ENCODE measurements at regions not wholly inside any gene's neighbourhood (a gene's known extent, or its start where the extent isn't known, plus 50 kb on each side); places are given as distances from the start of the nearest gene placed in this dataset.
"Not testable (repeated sequence)": the region's sequence is repeated elsewhere in the genome, so short reads cannot be mapped to it uniquely, and the experiment has no call there.

DNA sequence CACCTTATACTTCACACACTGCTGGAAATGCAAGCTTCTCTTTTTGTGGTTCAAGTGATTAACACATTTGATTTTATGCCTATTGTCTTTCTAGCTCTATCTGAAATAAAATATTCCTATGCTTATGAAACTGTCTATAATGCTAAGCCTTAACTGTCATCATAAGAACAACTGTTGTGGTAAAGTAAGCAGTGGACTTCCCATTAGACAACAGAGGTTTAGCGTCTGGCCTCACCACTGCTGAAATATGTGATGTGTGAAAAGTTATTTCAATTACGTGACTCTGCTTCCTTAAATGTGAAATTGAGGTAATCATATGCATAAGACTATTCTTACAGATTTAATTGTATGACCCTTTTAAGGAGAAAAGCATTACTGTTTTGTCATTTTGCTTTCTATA, 140.2 kb upstream of the LYSMD4 start:
- POLR2A ChIA-PET = no interaction called here
- no peaks in the 10 kb centered on the region for H3K36me3 Mint-ChIP-seq (ENCODE audit: low read depth)
- no peak overlapping the region for H3K27ac Mint-ChIP-seq
- no peak for DNase-seq
- CTCF ChIA-PET = no interaction called here
- H3K4me3 Mint-ChIP-seq = no peak overlapping the region
- no peaks in the 10 kb centered on the region for H3K4me1 Mint-ChIP-seq
- no peaks in the 10 kb centered on the region for H3K27me3 Mint-ChIP-seq
- no peaks in the 10 kb centered on the region for H3K9me3 Mint-ChIP-seq

DNA sequence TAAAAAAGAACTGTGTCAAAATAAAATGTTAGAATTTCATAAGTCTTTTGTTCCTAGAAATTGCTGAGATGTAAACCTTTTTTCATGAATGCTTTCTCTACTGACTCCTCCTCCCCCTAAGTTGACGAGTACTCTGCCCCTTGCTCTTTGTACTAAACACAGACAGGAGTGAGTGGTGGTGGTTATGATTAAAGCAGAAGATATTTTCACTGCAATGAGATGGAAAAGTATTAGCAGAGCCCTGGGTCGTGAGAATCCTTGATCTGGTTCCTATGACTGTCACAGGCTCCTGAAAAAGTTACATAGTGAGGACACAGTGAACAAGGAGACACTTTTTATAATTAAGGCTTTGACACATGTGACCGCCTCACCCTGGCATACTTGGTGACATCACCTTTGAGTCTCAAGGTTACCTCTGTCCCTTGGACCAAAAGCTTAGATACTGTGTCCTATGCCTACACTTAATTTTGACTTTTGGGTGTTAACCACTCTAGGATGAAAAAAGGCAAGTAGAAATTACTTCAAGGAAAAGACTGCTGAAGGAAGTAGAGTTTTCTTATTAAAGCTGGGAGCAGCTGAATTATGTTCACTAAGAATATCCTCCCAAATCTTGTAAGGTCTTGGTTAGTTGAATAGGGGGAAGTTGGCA, 130.4 kb upstream of the LYSMD4 start:
- Mint-ChIP-seq H3K27me3 (no peaks in the 10 kb centered on the region), H3K27ac (no peak overlapping the region), H3K4me3 (no peak overlapping the region), H3K9me3 (no peaks in the 10 kb centered on the region), H3K36me3 (ENCODE audit: low read depth) (no peaks in the 10 kb centered on the region), H3K4me1 (peaks cover 2% of the 10 kb centered on the region)
- POLR2A ChIA-PET = no interaction called here
- CTCF ChIA-PET = no interaction called here
- DNase-seq = no peak

DNA sequence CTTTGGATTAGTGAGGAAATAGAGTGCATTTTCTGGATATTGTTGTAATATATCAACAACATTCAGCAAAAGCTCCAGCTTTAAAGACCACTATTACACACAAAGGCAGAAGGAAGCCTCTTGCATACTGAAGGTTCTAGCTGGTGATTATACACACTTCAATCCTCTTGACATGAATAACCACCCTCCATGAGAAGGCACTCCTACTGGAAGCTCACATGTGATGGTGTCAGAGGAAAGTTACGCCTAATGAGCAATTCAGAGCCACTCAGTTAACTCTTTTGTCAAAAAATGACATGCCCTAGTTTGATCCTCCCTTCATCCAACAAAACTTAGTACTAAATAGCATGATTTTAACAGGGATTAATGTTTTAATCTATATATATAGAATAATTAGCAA, 124.6 kb upstream of the LYSMD4 start:
- CTCF ChIA-PET = no interaction called here
- no peak overlapping the region for H3K27ac Mint-ChIP-seq

DNA sequence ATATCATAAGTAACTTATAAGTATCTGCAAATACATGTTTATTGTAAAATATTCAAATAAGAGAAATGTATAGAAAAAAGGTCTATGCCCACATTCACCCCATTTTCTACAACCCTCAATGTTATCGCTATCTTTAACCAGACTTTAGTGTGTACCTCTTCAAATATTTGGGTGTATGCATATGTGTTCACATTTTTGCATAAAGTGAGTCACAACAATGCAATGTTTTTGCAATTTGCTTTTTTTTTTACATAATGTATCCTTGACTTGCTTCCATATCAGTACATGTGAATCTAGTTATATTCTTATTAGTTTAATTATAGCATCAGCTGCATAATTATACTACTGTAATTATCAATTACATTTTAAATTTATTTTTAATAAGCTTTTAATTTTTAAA, 117.3 kb upstream of the LYSMD4 start:
- Mint-ChIP-seq H3K27me3 (no peaks in the 10 kb centered on the region), H3K4me1 (peaks cover 3% of the 10 kb centered on the region), H3K9me3 (no peaks in the 10 kb centered on the region), H3K36me3 (ENCODE audit: low read depth) (peaks cover under 1% of the 10 kb centered on the region), H3K4me3 (no peak overlapping the region), H3K27ac (no peak overlapping the region)
- CTCF ChIA-PET = no interaction called here
- POLR2A ChIA-PET = no interaction called here
- no peak for DNase-seq

More for the DNA sequence above, 124.6 kb upstream of the LYSMD4 start:
- peaks cover 3% of the 10 kb centered on the region for H3K36me3 Mint-ChIP-seq (ENCODE audit: low read depth)
- no peaks in the 10 kb centered on the region for H3K27me3 Mint-ChIP-seq
- H3K9me3 Mint-ChIP-seq = no peaks in the 10 kb centered on the region
- H3K4me1 Mint-ChIP-seq = peaks cover 2% of the 10 kb centered on the region
- H3K4me3 Mint-ChIP-seq = no peak overlapping the region
- POLR2A ChIA-PET = no interaction called here
- DNase-seq = no peak

GRCh38 chr15:99845009-99845408, 111.8 kb upstream of the LYSMD4 start:
- no peaks in the 10 kb centered on the region for H3K9me3 Mint-ChIP-seq
- H3K36me3 Mint-ChIP-seq (ENCODE audit: low read depth) = peaks cover under 1% of the 10 kb centered on the region
- H3K27me3 Mint-ChIP-seq = no peaks in the 10 kb centered on the region
- peaks cover 23% of the 10 kb centered on the region for H3K4me1 Mint-ChIP-seq
- no peak for DNase-seq
- POLR2A ChIA-PET = interaction anchor here (0.6 kb wide), 1 partner anchor 52 kb away, joined by 5 read pairs; no protein-coding TSS in a partner anchor
- H3K27ac Mint-ChIP-seq = no peak overlapping the region
- H3K4me3 Mint-ChIP-seq = no peak overlapping the region
- CTCF ChIA-PET = no interaction called here

GRCh38 chr15:99844150-99844549, 110.9 kb upstream of the LYSMD4 start:
- CTCF ChIA-PET = no interaction called here

DNA sequence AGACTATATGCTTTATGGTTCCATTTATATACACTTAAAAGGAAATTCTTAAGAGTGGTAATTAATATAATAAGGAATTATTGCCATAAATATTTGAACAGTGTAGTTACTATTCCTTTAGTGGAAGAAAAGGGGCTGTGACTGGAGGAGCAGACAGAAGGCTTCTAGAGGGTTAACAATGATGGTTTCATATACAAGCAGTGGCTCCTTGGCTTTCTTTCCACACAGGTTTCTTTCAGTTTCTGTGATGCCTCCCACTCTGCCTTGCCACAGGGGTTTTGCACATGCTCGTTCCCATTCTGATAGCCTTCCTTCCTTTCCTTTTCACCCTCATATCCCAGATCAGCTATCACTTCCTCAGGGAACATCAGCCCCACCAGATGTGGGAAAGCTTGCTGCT, 108.8 kb upstream of the LYSMD4 start:
- H3K9me3 Mint-ChIP-seq = peaks cover 2% of the 10 kb centered on the region
- DNase-seq = no peak
- H3K36me3 Mint-ChIP-seq (ENCODE audit: low read depth) = peaks cover 15% of the 10 kb centered on the region
- peaks cover 23% of the 10 kb centered on the region for H3K4me1 Mint-ChIP-seq
- no peaks in the 10 kb centered on the region for H3K27me3 Mint-ChIP-seq
- H3K4me3 Mint-ChIP-seq = no peak overlapping the region
- CTCF ChIA-PET = no interaction called here
- H3K27ac Mint-ChIP-seq = no peak overlapping the region
- POLR2A ChIA-PET = no interaction called here

More at GRCh38 chr15:99844150-99844549, 110.9 kb upstream of the LYSMD4 start:
- Mint-ChIP-seq H3K4me3 (no peak overlapping the region), H3K36me3 (ENCODE audit: low read depth) (peaks cover 6% of the 10 kb centered on the region), H3K27me3 (no peaks in the 10 kb centered on the region), H3K27ac (no peak overlapping the region), H3K4me1 (peaks cover 23% of the 10 kb centered on the region), H3K9me3 (no peaks in the 10 kb centered on the region)
- no peak for DNase-seq
- POLR2A ChIA-PET = no interaction called here

GRCh38 chr15:99826157-99826780, 93.0 kb upstream of the LYSMD4 start:
- CTCF ChIA-PET = no interaction called here
- Mint-ChIP-seq H3K4me3 (no peak overlapping the region), H3K36me3 (ENCODE audit: low read depth) (peaks cover 36% of the 10 kb centered on the region), H3K27ac (peak overlapping the region; percentile 44), H3K27me3 (no peaks in the 10 kb centered on the region), H3K4me1 (peaks cover 24% of the 10 kb centered on the region), H3K9me3 (peaks cover 16% of the 10 kb centered on the region)
- no peak for DNase-seq
- POLR2A ChIA-PET = interaction anchor here (1.2 kb wide), 1 partner anchor 17 kb away, joined by 4 read pairs; no protein-coding TSS in a partner anchor

- CTCF ChIA-PET = no interaction called here
- peaks cover 26% of the 10 kb centered on the region for H3K4me1 Mint-ChIP-seq
- no peaks in the 10 kb centered on the region for H3K27me3 Mint-ChIP-seq
- POLR2A ChIA-PET = no interaction called here
- H3K4me3 Mint-ChIP-seq = no peak overlapping the region
- peaks cover 13% of the 10 kb centered on the region for H3K9me3 Mint-ChIP-seq
- peaks cover 31% of the 10 kb centered on the region for H3K36me3 Mint-ChIP-seq (ENCODE audit: low read depth)
- H3K27ac Mint-ChIP-seq = no peak overlapping the region
- no peak for DNase-seq
Measured at GRCh38 chr15:99823346-99823745, 90.1 kb upstream of the LYSMD4 start.

GRCh38 chr15:99819981-99820718, 86.9 kb upstream of the LYSMD4 start:
- H3K27ac Mint-ChIP-seq = no peak overlapping the region
- no peak for DNase-seq
- no peaks in the 10 kb centered on the region for H3K27me3 Mint-ChIP-seq
- peaks cover 37% of the 10 kb centered on the region for H3K36me3 Mint-ChIP-seq (ENCODE audit: low read depth)
- ChIA-PET CTCF (interaction anchor here (0.7 kb wide), 1 partner anchor 1650 kb away, joined by 3 read pairs; no protein-coding TSS in a partner anchor), POLR2A (no interaction called here)
- peaks cover 7% of the 10 kb centered on the region for H3K9me3 Mint-ChIP-seq
- peaks cover 9% of the 10 kb centered on the region for H3K4me1 Mint-ChIP-seq
- no peak overlapping the region for H3K4me3 Mint-ChIP-seq

DNA sequence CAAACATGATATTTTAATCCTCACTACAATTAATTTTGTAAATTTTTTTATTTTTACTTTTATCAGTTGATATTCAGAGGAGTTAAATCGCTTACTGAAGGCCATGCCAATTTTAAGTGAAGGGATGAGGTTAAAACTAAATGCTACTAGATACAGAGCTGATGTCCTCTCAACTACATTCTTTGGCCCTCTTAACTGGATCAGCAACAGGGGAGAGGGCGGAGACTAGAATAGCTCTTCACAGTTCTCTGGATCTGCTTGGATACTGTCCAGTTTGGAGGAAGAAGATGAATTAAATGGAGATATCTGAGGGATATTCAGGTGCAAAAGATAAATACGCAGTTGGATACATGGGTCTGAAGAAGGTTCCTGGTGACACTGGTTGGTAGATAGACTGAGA, 85.6 kb upstream of the LYSMD4 start:
- Mint-ChIP-seq H3K27me3 (no peaks in the 10 kb centered on the region), H3K4me3 (no peak overlapping the region), H3K9me3 (peaks cover under 1% of the 10 kb centered on the region), H3K27ac (no peak overlapping the region), H3K4me1 (peaks cover 2% of the 10 kb centered on the region), H3K36me3 (ENCODE audit: low read depth) (peaks cover 27% of the 10 kb centered on the region)
- POLR2A ChIA-PET = no interaction called here
- no peak for DNase-seq
- CTCF ChIA-PET = no interaction called here

DNA sequence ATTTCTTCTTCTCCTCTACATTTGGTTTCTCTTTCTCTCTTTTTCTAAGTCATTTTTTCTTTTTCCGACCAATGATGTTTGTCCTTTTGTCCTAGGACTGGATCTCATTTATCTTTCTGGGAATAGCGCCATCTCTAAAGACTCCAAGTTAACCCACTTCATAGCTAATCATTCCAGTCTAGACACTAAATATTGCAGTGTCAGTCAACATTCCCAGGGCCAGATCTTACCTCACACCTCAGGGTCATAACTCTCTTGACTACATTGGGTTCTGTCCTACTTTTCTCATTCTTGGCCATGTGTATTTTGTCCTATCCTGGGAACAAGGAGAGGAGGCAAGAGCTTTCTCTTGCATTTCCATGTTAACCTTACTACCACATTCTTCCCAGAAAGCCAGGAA, 83.6 kb upstream of the LYSMD4 start:
- H3K9me3 Mint-ChIP-seq, H3K4me3 Mint-ChIP-seq, H3K27me3 Mint-ChIP-seq, DNase-seq, H3K4me1 Mint-ChIP-seq, H3K27ac Mint-ChIP-seq, CTCF ChIA-PET, POLR2A ChIA-PET: not testable (repeated sequence)
- H3K36me3 Mint-ChIP-seq (ENCODE audit: low read depth) = peaks cover 39% of the 10 kb centered on the region

- H3K27ac Mint-ChIP-seq = peak overlapping the region; percentile 45
- H3K4me3 Mint-ChIP-seq = peak overlapping the region; percentile 38
- CTCF ChIA-PET, H3K27me3 Mint-ChIP-seq, DNase-seq, POLR2A ChIA-PET, H3K9me3 Mint-ChIP-seq: not testable (repeated sequence)
- peaks cover 24% of the 10 kb centered on the region for H3K36me3 Mint-ChIP-seq (ENCODE audit: low read depth)
- peaks cover 24% of the 10 kb centered on the region for H3K4me1 Mint-ChIP-seq
Measured at GRCh38 chr15:99810663-99811062, 77.4 kb upstream of the LYSMD4 start.

DNA sequence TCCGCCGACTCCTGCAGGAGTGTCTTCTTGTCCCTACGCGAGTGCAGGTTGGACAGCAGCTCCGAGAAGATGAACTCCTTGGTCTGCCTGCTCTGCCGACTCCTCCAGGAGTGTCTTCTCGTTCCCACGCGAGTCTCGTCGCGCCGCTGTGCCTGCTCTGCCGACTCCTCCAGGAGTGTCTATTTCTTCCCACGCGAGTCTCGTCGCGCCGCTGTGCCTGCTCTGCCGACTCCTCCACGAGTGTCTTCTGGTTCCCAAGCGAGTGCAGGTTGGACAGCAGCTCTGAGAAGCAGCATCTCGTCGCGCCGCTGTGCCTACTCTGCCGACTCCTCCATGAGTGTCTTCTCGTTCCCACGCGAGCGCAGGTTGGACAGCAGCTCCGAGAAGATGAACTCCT, 66.6 kb upstream of the LYSMD4 start:
- DNase-seq; H3K9me3 Mint-ChIP-seq; H3K36me3 Mint-ChIP-seq (ENCODE audit: low read depth); H3K4me3 Mint-ChIP-seq; H3K27me3 Mint-ChIP-seq; POLR2A ChIA-PET; H3K4me1 Mint-ChIP-seq; H3K27ac Mint-ChIP-seq; CTCF ChIA-PET: not testable (repeated sequence)

Measured in activated CD4-positive, alpha-beta memory T cell treated with anti-CD3 and anti-CD28 coated beads, Interleukin-2, amount 10 ng/mL, durations not matched to agents 7 days and 5 days (primary cell).